HepG2 (cell line): ENCODE measurements at regions not wholly inside any gene's neighbourhood (a gene's known extent, or its start where the extent isn't known, plus 50 kb on each side); places are given as distances from the start of the nearest gene placed in this dataset.
A peak's percentile ranks its signal among the peaks of the same experiment; 100 is the strongest.

Experiments used
- ARHGAP35 ChIP-seq: sonication (generic); formaldehyde crosslinking; IDR thresholded peaks from 2 replicates; pipeline ENCODE4 v1.9.0; 2022; ENCODE audit warnings: mild to moderate bottlenecking, inconsistent platforms, moderate library complexity, missing genetic modification reagents, borderline replicate concordance
- BORCS8-MEF2B ChIP-seq: sonication (generic); formaldehyde crosslinking; IDR thresholded peaks from 2 replicates; pipeline ENCODE4 v1.8.0; 2022; ENCODE audit warnings: mild to moderate bottlenecking, missing genetic modification reagents
- E2F5 ChIP-seq: sonication (generic); formaldehyde crosslinking; conservative IDR thresholded peaks from 2 replicates; pipeline ENCODE4 v1.4.0; 2020; ENCODE audit warnings: missing genetic modification reagents
- PTBP1 ChIP-seq: fragments of 200-400 bp; formaldehyde crosslinking; IDR thresholded peaks from 2 replicates; pipeline ENCODE4 v1.6.1; 2018; ENCODE audit warnings: low read length, low read depth; ENCODE audit not compliant: poor library complexity, severe bottlenecking
- RBM39 ChIP-seq: fragments of 200-400 bp; formaldehyde crosslinking; IDR thresholded peaks from one replicate; pipeline ENCODE4 v1.6.1; 2018; ENCODE audit warnings: antibody characterized with exemption, mild to moderate bottlenecking, low read depth, low read length; ENCODE audit not compliant: poor library complexity, severe bottlenecking
- REL ChIP-seq: sonication (generic); formaldehyde crosslinking; conservative IDR thresholded peaks from 2 replicates; pipeline ENCODE4 v1.8.0; 2022; ENCODE audit warnings: mild to moderate bottlenecking, missing genetic modification reagents, moderate library complexity
- TGIF2 ChIP-seq: IDR thresholded peaks from 2 replicates; pipeline ENCODE4 v1.6.1; 2016; ENCODE audit warnings: control low read depth, missing compliant biosample characterization
- ZBTB40 ChIP-seq, 2 experiments: fragments of 450-650 bp in 1 of 2; sonication (generic) in 1 of 2; formaldehyde crosslinking in 1 of 2; IDR thresholded peaks; 2 replicates each; pipeline versions ENCODE4 v1.6.1 to v1.8.0; 2016 to 2022; ENCODE audit warnings: antibody characterized with exemption in 1 of 2, mild to moderate bottlenecking in 1 of 2, missing genetic modification reagents in 1 of 2
- ZNF580 ChIP-seq: IDR thresholded peaks from 2 replicates; pipeline ENCODE4 v1.6.1; 2016; ENCODE audit warnings: low read depth, borderline replicate concordance
- ZNF780A ChIP-seq: sonication (generic); formaldehyde crosslinking; IDR thresholded peaks from 2 replicates; pipeline ENCODE4 v1.8.0; 2022; ENCODE audit warnings: mild to moderate bottlenecking, missing genetic modification reagents, moderate library complexity
- TF ChIP-seq, protein P1 (sequence below): sonication (generic); formaldehyde crosslinking; IDR thresholded peaks from 2 replicates; pipeline ENCODE4 v1.5.0; 2020; ENCODE audit warnings: missing genetic modification reagents
- TF ChIP-seq, protein P2 (sequence below): sonication (generic); formaldehyde crosslinking; conservative IDR thresholded peaks from 2 replicates; pipeline ENCODE4 v1.4.0; 2020; ENCODE audit warnings: mild to moderate bottlenecking, missing genetic modification reagents, moderate library complexity

GRCh38 chr13:29920025-29920643 lies 69.7 kb upstream of the UBL3 start (continued):
- TF ChIP-seq ZNF580 (CRISPR knock-in tag) (no peak), PTBP1 (no peak), E2F5 (CRISPR knock-in tag) (no peak), BORCS8-MEF2B (CRISPR knock-in tag) (no peak), ARHGAP35 (CRISPR knock-in tag) (no peak), ZBTB40 (IDR thresholded peaks at IDR 0.05) (no peak), ZBTB40 (CRISPR knock-in tag; IDR thresholded peaks at IDR 0.05) (no peak), TGIF2 (CRISPR knock-in tag) (no peak), ZNF780A (no peak), REL (no peak), RBM39 (no peak)
- TF ChIP-seq, protein P1, sequence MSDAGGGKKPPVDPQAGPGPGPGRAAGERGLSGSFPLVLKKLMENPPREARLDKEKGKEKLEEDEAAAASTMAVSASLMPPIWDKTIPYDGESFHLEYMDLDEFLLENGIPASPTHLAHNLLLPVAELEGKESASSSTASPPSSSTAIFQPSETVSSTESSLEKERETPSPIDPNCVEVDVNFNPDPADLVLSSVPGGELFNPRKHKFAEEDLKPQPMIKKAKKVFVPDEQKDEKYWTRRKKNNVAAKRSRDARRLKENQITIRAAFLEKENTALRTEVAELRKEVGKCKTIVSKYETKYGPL: no peak
- TF ChIP-seq, protein P2, sequence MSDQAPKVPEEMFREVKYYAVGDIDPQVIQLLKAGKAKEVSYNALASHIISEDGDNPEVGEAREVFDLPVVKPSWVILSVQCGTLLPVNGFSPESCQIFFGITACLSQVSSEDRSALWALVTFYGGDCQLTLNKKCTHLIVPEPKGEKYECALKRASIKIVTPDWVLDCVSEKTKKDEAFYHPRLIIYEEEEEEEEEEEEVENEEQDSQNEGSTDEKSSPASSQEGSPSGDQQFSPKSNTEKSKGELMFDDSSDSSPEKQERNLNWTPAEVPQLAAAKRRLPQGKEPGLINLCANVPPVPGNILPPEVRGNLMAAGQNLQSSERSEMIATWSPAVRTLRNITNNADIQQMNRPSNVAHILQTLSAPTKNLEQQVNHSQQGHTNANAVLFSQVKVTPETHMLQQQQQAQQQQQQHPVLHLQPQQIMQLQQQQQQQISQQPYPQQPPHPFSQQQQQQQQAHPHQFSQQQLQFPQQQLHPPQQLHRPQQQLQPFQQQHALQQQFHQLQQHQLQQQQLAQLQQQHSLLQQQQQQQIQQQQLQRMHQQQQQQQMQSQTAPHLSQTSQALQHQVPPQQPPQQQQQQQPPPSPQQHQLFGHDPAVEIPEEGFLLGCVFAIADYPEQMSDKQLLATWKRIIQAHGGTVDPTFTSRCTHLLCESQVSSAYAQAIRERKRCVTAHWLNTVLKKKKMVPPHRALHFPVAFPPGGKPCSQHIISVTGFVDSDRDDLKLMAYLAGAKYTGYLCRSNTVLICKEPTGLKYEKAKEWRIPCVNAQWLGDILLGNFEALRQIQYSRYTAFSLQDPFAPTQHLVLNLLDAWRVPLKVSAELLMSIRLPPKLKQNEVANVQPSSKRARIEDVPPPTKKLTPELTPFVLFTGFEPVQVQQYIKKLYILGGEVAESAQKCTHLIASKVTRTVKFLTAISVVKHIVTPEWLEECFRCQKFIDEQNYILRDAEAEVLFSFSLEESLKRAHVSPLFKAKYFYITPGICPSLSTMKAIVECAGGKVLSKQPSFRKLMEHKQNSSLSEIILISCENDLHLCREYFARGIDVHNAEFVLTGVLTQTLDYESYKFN: peak; percentile 36; the same call in 1 of the 2 replicates
